B cell (primary cell): ENCODE measurements at regions not wholly inside any gene's neighbourhood (a gene's known extent, or its start where the extent isn't known, plus 50 kb on each side); places are given as distances from the start of the nearest gene placed in this dataset.

Experiments
- ATAC-seq: fragments of 200-7000 bp; cut with Tn5 transposase; one replicate; pipeline ENCODE4 v1.10.0; 2021; ENCODE audit warnings: low read depth, mild to moderate bottlenecking, moderate number of reproducible peaks, moderate library complexity
- CTCF ChIA-PET: fragments of 350-600 bp; sonication (Branson Sonifier 250); formaldehyde crosslinking; loops from one replicate; lab custom pipeline; 2021; ENCODE audit warnings: antibody characterized with exemption, inconsistent platforms; lab: Charles Lee
- POLR2A ChIA-PET: fragments of 350-600 bp; sonication (Branson Sonifier 250); formaldehyde crosslinking; loops from one replicate; lab custom pipeline; 2021; ENCODE audit warnings: antibody characterized with exemption; lab: Charles Lee
- DNase-seq: peaks from one replicate; pipeline ENCODE4 v3.0.0; 2013
- H2AFZ ChIP-seq: 2 replicates; pipeline ENCODE4 v1.6.1; 2012; ENCODE audit warnings: mild to moderate bottlenecking, low read depth, low read length; ENCODE audit not compliant: insufficient read depth, poor library complexity, severe bottlenecking
- H3K27ac ChIP-seq, 2 donors: 1 replicate in 1 of 2; 2 replicates in 1 of 2; pipeline ENCODE4 v1.5.1; 2012 to 2013; ENCODE audit warnings: low read length in 2 of 2, mild to moderate bottlenecking in 2 of 2, moderate library complexity in 1 of 2
- H3K27me3 ChIP-seq, 4 experiments: fragments of 200-600 bp in 1 of 4; sonication (generic) in 1 of 4; replicated peaks in 1 of 4; 1 replicate in 2 of 4; 2 replicates in 2 of 4; pipeline versions ENCODE4 v1.6.1 to v1.7.0; 2013 to 2016; ENCODE audit warnings: low read length in 3 of 4, mild to moderate bottlenecking in 2 of 4, mixed read lengths in 1 of 4, moderate library complexity in 1 of 4; ENCODE audit not compliant: insufficient read depth in 4 of 4, control insufficient read depth in 3 of 4; ENCODE audit errors: control extremely low read depth in 1 of 4
- H3K36me3 ChIP-seq, 2 experiments: replicated peaks in 1 of 2; 1 replicate in 1 of 2; 2 replicates in 1 of 2; pipeline versions ENCODE4 v1.6.1 to v1.7.1; 2013; ENCODE audit warnings: low read length in 1 of 2; ENCODE audit not compliant: insufficient read depth in 2 of 2, control insufficient read depth in 1 of 2; ENCODE audit errors: control extremely low read depth in 1 of 2, extremely low read depth in 1 of 2
- H3K4me1 ChIP-seq, 2 donors: fragments of 200-600 bp in 1 of 2; sonication (generic) in 1 of 2; 1 replicate in 1 of 2; 2 replicates in 1 of 2; pipeline versions ENCODE4 v1.5.1 to v1.6.1; 2013 to 2017; ENCODE audit warnings: low read length in 2 of 2; ENCODE audit not compliant: control insufficient read depth in 2 of 2, insufficient read depth in 2 of 2
- H3K4me2 ChIP-seq: replicated peaks from 2 replicates; pipeline ENCODE3; 2012; ENCODE audit warnings: mild to moderate bottlenecking, low read depth, low read length; ENCODE audit not compliant: poor library complexity, severe bottlenecking
- H3K4me3 ChIP-seq, 5 experiments: fragments of 200-600 bp in 1 of 5; sonication (generic) in 1 of 5; 1 replicate in 3 of 5; 2 replicates in 2 of 5; pipeline versions ENCODE4 v1.5.1 to v1.7.0; 2011 to 2016; ENCODE audit warnings: low read length in 4 of 5, mild to moderate bottlenecking in 4 of 5, low read depth in 2 of 5, control low read depth in 1 of 5, moderate library complexity in 1 of 5; ENCODE audit not compliant: insufficient read depth in 1 of 5; ENCODE audit errors: control extremely low read depth in 1 of 5, extremely low read depth in 1 of 5
- H3K79me2 ChIP-seq: fragments of 200-600 bp; sonication (generic); one replicate; pipeline ENCODE4 v1.6.0; 2016; ENCODE audit warnings: low read length; ENCODE audit not compliant: control insufficient read depth, insufficient read depth
- H3K9ac ChIP-seq: fragments of 200-600 bp; sonication (generic); 2 replicates; pipeline ENCODE4 v1.6.1; 2017; ENCODE audit warnings: mild to moderate bottlenecking, low read length, moderate library complexity
- H3K9me3 ChIP-seq, 3 donors: one replicate each; pipeline versions ENCODE4 v1.6.1 to v1.7.1; 2013; ENCODE audit warnings: low read length in 2 of 3; ENCODE audit not compliant: control insufficient read depth in 2 of 3, insufficient read depth in 1 of 3; ENCODE audit errors: control extremely low read depth in 1 of 3
- H4K20me1 ChIP-seq: 2 replicates; pipeline ENCODE4 v1.6.0; 2012; ENCODE audit warnings: mild to moderate bottlenecking, low read length; ENCODE audit not compliant: insufficient read depth, control insufficient read depth, poor library complexity, severe bottlenecking
- H3K27ac Mint-ChIP-seq: one replicate; pipeline ENCODE4 v1.8.0; 2021; ENCODE audit warnings: mixed read lengths
- H3K27me3 Mint-ChIP-seq: one replicate; pipeline ENCODE4 v1.8.0; 2021; ENCODE audit warnings: mixed read lengths
- H3K4me1 Mint-ChIP-seq: one replicate; pipeline ENCODE4 v1.8.0; 2021; ENCODE audit warnings: mixed read lengths
- H3K4me3 Mint-ChIP-seq: one replicate; pipeline ENCODE4 v1.8.0; 2021; ENCODE audit warnings: mixed read lengths
- H3K9me3 Mint-ChIP-seq: one replicate; pipeline ENCODE4 v1.8.0; 2022; ENCODE audit warnings: mixed read lengths; ENCODE audit not compliant: insufficient read depth
- EZH2 ChIP-seq: IDR thresholded peaks from 2 replicates; pipeline ENCODE4 v1.6.1; 2012; ENCODE audit warnings: borderline replicate concordance, low read depth, mild to moderate bottlenecking, moderate library complexity, low read length; ENCODE audit not compliant: insufficient read depth, poor library complexity, severe bottlenecking
- WGBS: methylation state at CpG from one replicate; pipeline ENCODE4 v1.1.5; 2013; ENCODE audit warnings: missing lambda C conversion rate; ENCODE audit not compliant: insufficient coverage; 5-methylcytosine and 5-hydroxymethylcytosine counted together
- intact Hi-C: fragments of 100-400 bp; cut with micrococcal nuclease; formaldehyde crosslinking; loops from one replicate; pipeline ENCODE4 v1.10.0; 2022
- TF ChIP-seq, protein P1 (sequence below): fragments of 200-600 bp; IDR thresholded peaks from one replicate; pipeline ENCODE4 v1.8.0; 2022; ENCODE audit warnings: antibody characterized with exemption, mild to moderate bottlenecking

DNA sequence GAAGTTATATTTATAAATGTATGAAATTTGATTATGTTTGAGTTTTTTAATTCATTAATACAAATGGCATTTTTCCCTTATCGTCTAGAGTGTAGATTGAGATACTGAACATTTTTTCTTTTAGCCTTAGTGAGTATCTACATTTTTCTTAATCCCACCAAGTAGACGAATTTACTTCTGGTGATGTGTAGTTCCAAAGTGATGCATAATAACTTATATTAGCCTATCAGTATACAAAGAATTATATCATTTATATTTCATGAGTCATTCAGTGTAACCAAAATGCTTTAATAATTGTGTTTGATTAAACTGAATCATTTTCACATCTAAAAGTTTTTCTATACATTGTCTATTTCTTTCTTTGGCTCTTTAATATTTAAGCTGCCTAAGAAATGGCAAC is 745.6 kb upstream of the LUZP2 start:
- no peak overlapping the region for H3K4me2 ChIP-seq
- POLR2A ChIA-PET, result no interaction called here

DNA sequence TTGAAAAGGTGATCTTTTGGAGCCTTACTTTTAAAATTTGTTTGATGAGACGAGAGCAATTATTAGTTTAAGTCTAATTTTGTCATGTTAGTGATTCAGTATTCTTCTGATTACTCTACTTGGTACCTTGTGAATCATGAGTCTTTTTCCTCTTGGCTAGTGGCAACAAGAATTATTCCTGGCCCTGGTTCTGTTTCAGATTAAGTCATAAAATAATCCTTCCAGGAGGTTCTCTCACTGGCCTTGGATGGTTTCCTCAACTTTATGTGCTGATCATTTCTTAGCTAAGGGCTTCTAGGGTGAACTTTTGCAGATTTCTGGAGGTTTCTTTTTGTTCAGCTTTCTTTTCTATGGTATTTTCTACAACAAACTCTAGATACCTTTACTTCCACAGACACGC is 741.8 kb upstream of the LUZP2 start:
- Histone ChIP-seq H3K79me2 (no peaks in the 10 kb centered on the region), H3K4me1 (no peaks in the 10 kb centered on the region), H3K4me3 (no peak overlapping the region), H3K27me3 (no peaks in the 10 kb centered on the region), H3K36me3 (no peaks in the 10 kb centered on the region), H3K9ac (no peak overlapping the region), H2AFZ (no peak overlapping the region), H4K20me1 (no peaks in the 10 kb centered on the region), H3K27ac (no peak overlapping the region), H3K9me3 (peaks cover 0 to 4% (median 0%) of the 10 kb centered on the region in 3 donors), H3K4me2 (no peak overlapping the region)
- Mint-ChIP-seq H3K27me3 (no peaks in the 10 kb centered on the region), H3K4me1 (no peaks in the 10 kb centered on the region), H3K27ac (no peak overlapping the region), H3K9me3 (no peaks in the 10 kb centered on the region), H3K4me3 (no peak overlapping the region)
- TF ChIP-seq, protein P1, sequence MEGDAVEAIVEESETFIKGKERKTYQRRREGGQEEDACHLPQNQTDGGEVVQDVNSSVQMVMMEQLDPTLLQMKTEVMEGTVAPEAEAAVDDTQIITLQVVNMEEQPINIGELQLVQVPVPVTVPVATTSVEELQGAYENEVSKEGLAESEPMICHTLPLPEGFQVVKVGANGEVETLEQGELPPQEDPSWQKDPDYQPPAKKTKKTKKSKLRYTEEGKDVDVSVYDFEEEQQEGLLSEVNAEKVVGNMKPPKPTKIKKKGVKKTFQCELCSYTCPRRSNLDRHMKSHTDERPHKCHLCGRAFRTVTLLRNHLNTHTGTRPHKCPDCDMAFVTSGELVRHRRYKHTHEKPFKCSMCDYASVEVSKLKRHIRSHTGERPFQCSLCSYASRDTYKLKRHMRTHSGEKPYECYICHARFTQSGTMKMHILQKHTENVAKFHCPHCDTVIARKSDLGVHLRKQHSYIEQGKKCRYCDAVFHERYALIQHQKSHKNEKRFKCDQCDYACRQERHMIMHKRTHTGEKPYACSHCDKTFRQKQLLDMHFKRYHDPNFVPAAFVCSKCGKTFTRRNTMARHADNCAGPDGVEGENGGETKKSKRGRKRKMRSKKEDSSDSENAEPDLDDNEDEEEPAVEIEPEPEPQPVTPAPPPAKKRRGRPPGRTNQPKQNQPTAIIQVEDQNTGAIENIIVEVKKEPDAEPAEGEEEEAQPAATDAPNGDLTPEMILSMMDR, result no peak
- no peak for TF ChIP-seq EZH2
- DNase-seq, result no peak
- intact Hi-C loops, result no loop called here
- WGBS, result 100% methylated on average over 1 of the region's 2 CpGs
- no peak for ATAC-seq
- ChIA-PET CTCF (no interaction called here), POLR2A (no interaction called here)

More for the DNA sequence above, 745.6 kb upstream of the LUZP2 start:
- no peak overlapping the region for H3K9ac ChIP-seq
- no peaks in the 10 kb centered on the region for H4K20me1 ChIP-seq
- CTCF ChIA-PET, result no interaction called here
- no peak overlapping the region for H3K27ac ChIP-seq
- Mint-ChIP-seq H3K27ac (no peak overlapping the region), H3K27me3 (no peaks in the 10 kb centered on the region), H3K9me3 (no peaks in the 10 kb centered on the region), H3K4me3 (no peak overlapping the region), H3K4me1 (no peaks in the 10 kb centered on the region)
- H3K9me3 ChIP-seq, result no peaks in the 10 kb centered on the region
- intact Hi-C loops, result no loop called here
- TF ChIP-seq EZH2, result no peak
- TF ChIP-seq, protein P1, result no peak
- no peak for ATAC-seq
- no CpG with 5 or more reads among the region's 2 CpGs for WGBS
- H3K4me3 ChIP-seq, result no peak overlapping the region
- no peak overlapping the region for H2AFZ ChIP-seq
- H3K27me3 ChIP-seq, result no peaks in the 10 kb centered on the region
- no peak for DNase-seq
- no peaks in the 10 kb centered on the region for H3K4me1 ChIP-seq
- H3K79me2 ChIP-seq, result no peaks in the 10 kb centered on the region
- H3K36me3 ChIP-seq, result no peaks in the 10 kb centered on the region
